Smooth muscle cell (in vitro differentiated cells): ENCODE measurements at regions not wholly inside any gene's neighbourhood (a gene's known extent, or its start where the extent isn't known, plus 50 kb on each side); places are given as distances from the start of the nearest gene placed in this dataset.

Experiments used
- DNase-seq: peaks from one replicate; lab custom pipeline; 2025; ENCODE audit not compliant: unreplicated experiment; lab: John Stamatoyannopoulos, UW
- H2AFZ ChIP-seq: fragments of 200-600 bp; sonication (generic); 2 replicates; pipeline ENCODE4 v1.6.0; 2016; ENCODE audit warnings: antibody characterized with exemption, low read depth, mild to moderate bottlenecking
- H3F3A ChIP-seq: fragments of 200-600 bp; sonication (generic); 2 replicates; pipeline ENCODE4 v1.6.0; 2017; ENCODE audit warnings: antibody characterized with exemption, low read depth
- H3K27ac ChIP-seq: fragments of 200-600 bp; sonication (generic); 2 replicates; pipeline ENCODE4 v1.5.1; 2016; ENCODE audit warnings: low read depth, mild to moderate bottlenecking
- H3K27me3 ChIP-seq: fragments of 200-600 bp; sonication (generic); 2 replicates; pipeline ENCODE4 v1.6.1; 2016; ENCODE audit warnings: low read depth, mild to moderate bottlenecking
- H3K36me3 ChIP-seq: fragments of 200-600 bp; sonication (generic); 2 replicates; pipeline ENCODE4 v1.5.1; 2016; ENCODE audit warnings: low read depth
- H3K4me1 ChIP-seq: fragments of 200-600 bp; sonication (generic); 2 replicates; pipeline ENCODE4 v1.5.1; 2016; ENCODE audit warnings: low read depth
- H3K4me2 ChIP-seq: fragments of 200-600 bp; sonication (generic); 2 replicates; pipeline ENCODE4 v1.6.0; 2016; ENCODE audit warnings: mild to moderate bottlenecking
- H3K4me3 ChIP-seq: fragments of 200-600 bp; sonication (generic); 2 replicates; pipeline ENCODE4 v1.5.1; 2016; ENCODE audit warnings: mild to moderate bottlenecking
- H3K79me2 ChIP-seq: fragments of 200-600 bp; sonication (generic); 2 replicates; pipeline ENCODE4 v1.6.0; 2016; ENCODE audit warnings: low read depth, mild to moderate bottlenecking
- H3K9ac ChIP-seq: fragments of 200-600 bp; sonication (generic); 2 replicates; pipeline ENCODE4 v1.6.0; 2016; ENCODE audit warnings: low read depth
- H3K9me3 ChIP-seq: fragments of 200-600 bp; sonication (generic); replicated peaks from 2 replicates; pipeline ENCODE4 v1.5.1; 2016; ENCODE audit warnings: low read depth
- H4K20me1 ChIP-seq: fragments of 200-600 bp; sonication (generic); 2 replicates; pipeline ENCODE4 v1.6.0; 2016; ENCODE audit warnings: low read depth
- WGBS: methylation state at CpG from one replicate; pipeline ENCODE4 v1.1.7; 2016; ENCODE audit warnings: low lambda C conversion rate; 5-methylcytosine and 5-hydroxymethylcytosine counted together
- TF ChIP-seq, protein P1 (sequence below): fragments of 200-600 bp; sonication (generic); IDR thresholded peaks from 2 replicates; pipeline ENCODE4 v1.5.1; 2017; ENCODE audit warnings: borderline replicate concordance, mild to moderate bottlenecking, antibody characterized with exemption; ENCODE audit not compliant: insufficient read depth, poor library complexity, severe bottlenecking

DNA sequence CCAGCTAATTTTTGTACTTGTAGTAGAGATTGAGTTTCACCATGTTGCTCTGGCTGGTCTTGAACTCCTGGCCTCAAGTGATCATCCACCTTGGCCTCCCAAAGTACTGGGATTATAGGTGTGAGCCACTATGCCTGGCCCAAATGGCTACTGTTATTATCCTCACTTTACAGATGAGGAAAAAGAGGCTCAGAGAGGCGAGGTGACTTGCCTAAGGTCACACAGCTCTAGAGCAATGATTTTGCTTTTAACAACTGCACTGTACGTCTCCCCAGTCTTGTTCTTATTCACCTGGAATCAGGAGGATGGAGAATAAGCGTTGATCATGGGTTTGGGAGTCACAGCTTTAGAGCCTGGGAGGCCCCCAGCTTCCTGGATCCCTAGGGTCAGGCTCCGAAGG, 69.8 kb upstream of the NCOR2 start:
- 58% methylated on average over 4 of the region's 4 CpGs for WGBS
- no peaks in the 10 kb centered on the region for H3K36me3 ChIP-seq
- DNase-seq, result no peak
- no peak overlapping the region for H3K9ac ChIP-seq
- no peak overlapping the region for H2AFZ ChIP-seq
- no peak overlapping the region for H3K4me2 ChIP-seq
- H3K27me3 ChIP-seq, result no peaks in the 10 kb centered on the region
- peaks cover 3% of the 10 kb centered on the region for H3K4me1 ChIP-seq
- H3K79me2 ChIP-seq, result no peaks in the 10 kb centered on the region
- H4K20me1 ChIP-seq, result no peaks in the 10 kb centered on the region
- TF ChIP-seq, protein P1, sequence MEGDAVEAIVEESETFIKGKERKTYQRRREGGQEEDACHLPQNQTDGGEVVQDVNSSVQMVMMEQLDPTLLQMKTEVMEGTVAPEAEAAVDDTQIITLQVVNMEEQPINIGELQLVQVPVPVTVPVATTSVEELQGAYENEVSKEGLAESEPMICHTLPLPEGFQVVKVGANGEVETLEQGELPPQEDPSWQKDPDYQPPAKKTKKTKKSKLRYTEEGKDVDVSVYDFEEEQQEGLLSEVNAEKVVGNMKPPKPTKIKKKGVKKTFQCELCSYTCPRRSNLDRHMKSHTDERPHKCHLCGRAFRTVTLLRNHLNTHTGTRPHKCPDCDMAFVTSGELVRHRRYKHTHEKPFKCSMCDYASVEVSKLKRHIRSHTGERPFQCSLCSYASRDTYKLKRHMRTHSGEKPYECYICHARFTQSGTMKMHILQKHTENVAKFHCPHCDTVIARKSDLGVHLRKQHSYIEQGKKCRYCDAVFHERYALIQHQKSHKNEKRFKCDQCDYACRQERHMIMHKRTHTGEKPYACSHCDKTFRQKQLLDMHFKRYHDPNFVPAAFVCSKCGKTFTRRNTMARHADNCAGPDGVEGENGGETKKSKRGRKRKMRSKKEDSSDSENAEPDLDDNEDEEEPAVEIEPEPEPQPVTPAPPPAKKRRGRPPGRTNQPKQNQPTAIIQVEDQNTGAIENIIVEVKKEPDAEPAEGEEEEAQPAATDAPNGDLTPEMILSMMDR, result no peak
- H3K4me3 ChIP-seq, result no peak overlapping the region
- H3K27ac ChIP-seq, result peak overlapping the region; percentile 67
- no peaks in the 10 kb centered on the region for H3F3A ChIP-seq
- H3K9me3 ChIP-seq, result no peaks in the 10 kb centered on the region

DNA sequence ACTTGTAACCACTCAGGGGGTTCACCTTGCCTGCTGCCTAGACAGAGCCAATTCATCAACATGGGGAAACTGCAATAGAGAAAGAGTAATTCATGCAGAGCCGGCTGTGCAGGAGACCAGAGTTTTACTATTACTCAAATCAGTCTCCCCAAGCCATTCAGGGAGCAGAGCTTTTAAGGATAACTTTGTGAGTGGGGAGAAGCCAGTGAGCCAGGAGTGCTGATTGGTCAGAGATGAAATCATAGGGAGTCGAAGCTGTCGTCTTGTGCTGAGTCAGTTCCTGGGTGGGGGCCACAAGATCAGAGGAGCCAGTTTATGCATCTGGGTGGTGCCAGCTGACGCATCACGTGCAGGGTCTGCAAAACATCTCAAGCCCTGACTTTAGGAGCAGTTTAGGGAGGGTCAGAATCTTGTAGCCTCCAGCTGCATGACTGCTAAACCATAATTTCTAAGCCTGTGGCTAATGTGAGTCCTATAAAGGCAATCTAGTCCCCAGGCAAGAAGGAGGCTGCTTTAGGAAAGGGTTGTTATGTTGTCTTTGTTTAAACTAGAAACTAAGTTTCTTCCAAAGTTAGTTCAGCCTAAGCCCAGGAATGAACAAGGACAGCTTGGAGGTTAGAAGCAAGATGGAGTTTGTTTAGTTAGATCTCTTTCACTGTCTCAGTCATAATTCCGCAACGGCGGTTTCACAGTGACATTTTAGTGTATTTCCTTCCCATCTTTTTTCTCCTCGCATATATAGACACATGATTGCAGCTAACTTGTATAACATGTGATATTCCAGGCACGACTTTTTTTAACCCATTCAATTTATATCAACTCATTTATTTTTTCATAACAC, 68.9 kb upstream of the NCOR2 start:
- peaks cover 3% of the 10 kb centered on the region for H3K4me1 ChIP-seq
- H3K79me2 ChIP-seq, result no peaks in the 10 kb centered on the region
- no peaks in the 10 kb centered on the region for H3F3A ChIP-seq
- H3K4me3 ChIP-seq, result no peak overlapping the region
- H3K36me3 ChIP-seq, result no peaks in the 10 kb centered on the region
- no peaks in the 10 kb centered on the region for H3K9me3 ChIP-seq
- H3K27ac ChIP-seq, result peak overlapping the region; percentile 67
- WGBS, result 24% methylated on average over 10 of the region's 10 CpGs
- H3K27me3 ChIP-seq, result no peaks in the 10 kb centered on the region
- TF ChIP-seq, protein P1, result no peak
- H3K9ac ChIP-seq, result no peak overlapping the region
- H2AFZ ChIP-seq, result peak overlapping the region; percentile 19
- H4K20me1 ChIP-seq, result no peaks in the 10 kb centered on the region
- peak overlapping the region; percentile 63 for H3K4me2 ChIP-seq
- no peak for DNase-seq

DNA sequence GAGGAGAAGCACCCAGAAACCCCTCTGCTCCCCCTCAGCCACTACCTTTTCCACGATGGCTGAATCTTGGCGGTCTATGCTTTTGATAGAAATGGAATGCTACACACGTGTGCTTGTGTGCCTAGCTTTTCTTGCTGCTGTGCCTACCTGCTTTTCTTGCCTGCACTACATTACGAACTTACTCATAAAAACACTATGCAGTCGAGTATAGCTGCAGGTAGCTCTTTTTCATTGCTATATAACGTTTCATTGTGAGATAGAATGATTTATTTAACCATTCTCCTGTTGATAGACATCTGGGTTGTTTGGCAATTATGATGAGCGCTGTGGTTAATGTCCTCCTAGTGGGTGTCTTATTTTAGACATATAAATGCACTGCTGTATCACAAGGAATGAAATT, 67.9 kb upstream of the NCOR2 start:
- Histone ChIP-seq H3F3A (no peaks in the 10 kb centered on the region), H3K4me1 (peaks cover 3% of the 10 kb centered on the region), H3K9ac (no peak overlapping the region), H4K20me1 (no peaks in the 10 kb centered on the region), H3K27ac (no peak overlapping the region), H3K4me3 (no peak overlapping the region), H3K27me3 (no peaks in the 10 kb centered on the region), H3K4me2 (no peak overlapping the region), H2AFZ (no peak overlapping the region), H3K9me3 (no peaks in the 10 kb centered on the region), H3K36me3 (no peaks in the 10 kb centered on the region), H3K79me2 (no peaks in the 10 kb centered on the region)
- TF ChIP-seq, protein P1, result no peak
- DNase-seq, result no peak
- 95% methylated on average over 7 of the region's 7 CpGs for WGBS
